Psoas muscle (tissue), 7 donors: ENCODE measurements at regions not wholly inside any gene's neighbourhood (a gene's known extent, or its start where the extent isn't known, plus 50 kb on each side); places are given as distances from the start of the nearest gene placed in this dataset.

Source experiments
- ATAC-seq, 4 donors: fragments of 200-7000 bp; cut with Tn5 transposase; one replicate each; pipeline ENCODE4 v1.9.1; 2020; ENCODE audit warnings: moderate library complexity in 3 of 4, mild to moderate bottlenecking in 2 of 4
- DNase-seq, 2 donors: peaks; one replicate each; pipeline ENCODE4 v3.0.0-alpha.2; 2020
- H3K27ac ChIP-seq: fragments of 200-600 bp; one replicate; pipeline ENCODE4 v1.8.0; 2022
- H3K27me3 ChIP-seq, 3 donors: fragments of 200-600 bp in 1 of 3; one replicate each; pipeline versions ENCODE4 v1.6.1 to v1.8.0; 2013 to 2022; ENCODE audit warnings: low read length in 2 of 3, mild to moderate bottlenecking in 2 of 3, moderate library complexity in 1 of 3; ENCODE audit not compliant: insufficient read depth in 3 of 3
- H3K36me3 ChIP-seq, 2 donors: fragments of 200-600 bp in 1 of 2; one replicate each; pipeline versions ENCODE4 v1.6.1 to v1.8.0; 2013 to 2022; ENCODE audit warnings: low read depth in 1 of 2, mild to moderate bottlenecking in 1 of 2, moderate library complexity in 1 of 2; ENCODE audit not compliant: insufficient read depth in 1 of 2
- H3K4me1 ChIP-seq: fragments of 200-600 bp; one replicate; pipeline ENCODE4 v1.8.0; 2022
- H3K4me3 ChIP-seq: fragments of 200-600 bp; one replicate; pipeline ENCODE4 v1.8.0; 2022; ENCODE audit warnings: mild to moderate bottlenecking
- H3K9me3 ChIP-seq: fragments of 200-600 bp; one replicate; pipeline ENCODE4 v1.8.0; 2022
- CTCF ChIP-seq: fragments of 200-600 bp; IDR thresholded peaks from one replicate; pipeline ENCODE4 v1.8.0; 2022; ENCODE audit warnings: antibody characterized with exemption
- WGBS, 3 donors: extraction: QIAGEN DNeasy Blood & Tissue Kit; methylation state at CpG; one replicate each; pipeline versions ENCODE4 v1.1.6 to v1.1.7; 2013; 5-methylcytosine and 5-hydroxymethylcytosine counted together
- intact Hi-C, 2 donors: fragments of 100-400 bp; cut with DNase I; formaldehyde crosslinking; loops; one replicate each; pipeline versions ENCODE4 v1.11.0 to v1.14.2; 2022
- donor health status: healthy with polysubstance abuse.
- donor health status: DM: no; HTN: no; CAD: no; lungs with moderate emphysema.
- donor health status: Bipolar disorder and iron deficiency.
- donor health status: healthy.
- donor health status: DM: yes; HTN: yes; CAD: no.
- donor health status: DM: no; HTN: no; CAD: no.
- donor health status: DM: yes; HTN: yes; CAD: no.

DNA sequence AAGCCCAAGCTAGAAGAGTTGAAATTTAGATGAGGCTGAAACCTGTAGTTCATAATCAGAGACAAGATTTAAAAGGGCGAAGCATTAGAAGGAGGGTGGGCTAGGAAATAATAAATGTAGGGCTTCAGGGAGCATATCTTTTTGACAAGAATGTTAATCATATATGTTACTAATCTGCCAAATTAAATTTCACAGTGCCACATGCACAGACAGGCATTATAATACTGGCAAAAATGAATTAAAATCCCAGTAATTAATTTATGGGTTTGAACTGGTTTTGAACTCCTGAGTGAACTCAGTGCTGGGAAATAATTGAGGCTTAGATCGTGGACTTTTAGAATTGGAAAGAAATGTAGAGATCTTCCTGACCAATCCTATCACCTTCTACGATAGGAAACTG lies 383.5 kb upstream of the IL12A start:
- Histone ChIP-seq H3K36me3 (no peaks in the 10 kb centered on the region), H3K4me1 (no peaks in the 10 kb centered on the region), H3K9me3 (peaks cover 7% of the 10 kb centered on the region), H3K4me3 (no peak overlapping the region), H3K27ac (no peak overlapping the region), H3K27me3 (no peaks in the 10 kb centered on the region)
- ATAC-seq = no peak
- intact Hi-C loops = no loop called here
- 80 to 89% (median 81%) methylated on average over 3 of the region's 3 CpGs for WGBS, 3 donors
- no peak for TF ChIP-seq CTCF
- DNase-seq = no peak

- Histone ChIP-seq H3K36me3 (no peaks in the 10 kb centered on the region), H3K27me3 (no peaks in the 10 kb centered on the region), H3K4me3 (no peak overlapping the region), H3K9me3 (peaks cover under 1% of the 10 kb centered on the region), H3K4me1 (no peaks in the 10 kb centered on the region), H3K27ac (no peak overlapping the region)
- TF ChIP-seq CTCF = no peak
- WGBS, 3 donors = 68 to 73% (median 71%) methylated on average over 5 of the region's 5 CpGs
- ATAC-seq (no peak), DNase-seq (no peak)
- intact Hi-C loops = no loop called here
These were observed 382.9 kb upstream of the IL12A start for GRCh38 chr3:159605776-159606175.

DNA sequence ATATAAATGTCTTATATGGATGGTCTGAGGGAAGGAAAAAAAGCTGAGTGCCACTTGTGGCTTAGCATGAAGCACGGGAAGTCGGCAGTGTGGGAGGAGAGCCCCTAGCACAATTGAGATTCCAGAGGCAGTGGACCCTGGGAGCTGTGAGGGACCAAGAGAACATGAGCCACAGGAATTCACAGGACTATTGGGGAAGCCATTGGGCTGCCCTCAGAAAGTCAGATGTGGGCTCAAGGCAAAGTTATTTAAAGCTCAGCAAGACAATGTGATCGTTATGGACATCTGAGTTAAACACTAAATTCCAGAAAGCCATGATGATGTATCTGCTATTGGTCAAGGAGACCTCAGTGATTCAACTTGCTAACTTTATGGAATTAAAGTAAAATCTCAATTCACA lies 380.8 kb upstream of the IL12A start:
- Histone ChIP-seq H3K4me3 (no peak overlapping the region), H3K27ac (no peak overlapping the region), H3K9me3 (no peaks in the 10 kb centered on the region), H3K27me3 (no peaks in the 10 kb centered on the region), H3K4me1 (no peaks in the 10 kb centered on the region), H3K36me3 (no peaks in the 10 kb centered on the region)
- TF ChIP-seq CTCF = no peak
- intact Hi-C loops = no loop called here
- DNase-seq = no peak
- WGBS, 3 donors = 62 to 75% (median 72%) methylated on average over 3 of the region's 3 CpGs
- ATAC-seq = no peak

DNA sequence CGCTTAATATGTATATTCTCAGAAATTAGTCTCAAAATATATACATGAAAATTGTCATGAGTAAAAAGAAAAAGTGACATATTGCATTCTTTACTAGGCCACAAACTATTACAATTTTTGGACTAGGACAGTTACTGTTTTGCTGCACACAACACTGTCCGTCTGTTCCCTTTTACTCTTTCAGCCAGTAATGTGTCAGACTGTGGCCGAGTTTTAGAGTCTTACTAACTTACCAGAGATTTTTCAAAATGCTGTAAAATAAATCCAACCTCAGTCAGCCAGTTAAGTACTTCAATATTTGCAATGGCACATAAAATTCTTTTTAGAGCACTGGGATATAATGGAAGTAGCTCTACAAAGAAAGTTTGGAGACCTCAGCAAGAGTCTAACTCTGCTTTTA lies 380.3 kb upstream of the IL12A start:
- Histone ChIP-seq H3K36me3 (no peaks in the 10 kb centered on the region), H3K4me3 (no peak overlapping the region), H3K4me1 (no peaks in the 10 kb centered on the region), H3K9me3 (no peaks in the 10 kb centered on the region), H3K27ac (no peak overlapping the region), H3K27me3 (no peaks in the 10 kb centered on the region)
- no peak for TF ChIP-seq CTCF
- intact Hi-C loops = no loop called here
- no peak for DNase-seq
- 75 to 87% (median 82%) methylated on average over 3 of the region's 3 CpGs for WGBS, 3 donors
- ATAC-seq = no peak

GRCh38 chr3:159609625-159610024 lies 379.0 kb upstream of the IL12A start:
- Histone ChIP-seq H3K36me3 (no peaks in the 10 kb centered on the region), H3K4me3 (no peak overlapping the region), H3K27ac (no peak overlapping the region), H3K27me3 (no peaks in the 10 kb centered on the region), H3K4me1 (no peaks in the 10 kb centered on the region), H3K9me3 (no peaks in the 10 kb centered on the region)
- intact Hi-C loops = no loop called here
- no peak for TF ChIP-seq CTCF
- DNase-seq = no peak
- WGBS, 3 donors = 82 to 85% (median 83%) methylated on average over 7 of the region's 7 CpGs
- ATAC-seq = no peak
